Astrocyte (in vitro differentiated cells and primary cell): ENCODE measurements at regions not wholly inside any gene's neighbourhood (a gene's known extent, or its start where the extent isn't known, plus 50 kb on each side); places are given as distances from the start of the nearest gene placed in this dataset.

ENCODE experiments used
- EZH2 ChIP-seq: IDR thresholded peaks from 2 replicates; pipeline ENCODE4 v1.6.1; 2012; ENCODE audit warnings: mild to moderate bottlenecking, low read length, inconsistent platforms; ENCODE audit not compliant: insufficient read depth
- TF ChIP-seq, protein P1 (sequence below): IDR thresholded peaks from 2 replicates; pipeline ENCODE4 v1.5.1; 2011; ENCODE audit warnings: low read depth, mild to moderate bottlenecking, inconsistent platforms, low read length, moderate library complexity; ENCODE audit not compliant: insufficient read depth

DNA sequence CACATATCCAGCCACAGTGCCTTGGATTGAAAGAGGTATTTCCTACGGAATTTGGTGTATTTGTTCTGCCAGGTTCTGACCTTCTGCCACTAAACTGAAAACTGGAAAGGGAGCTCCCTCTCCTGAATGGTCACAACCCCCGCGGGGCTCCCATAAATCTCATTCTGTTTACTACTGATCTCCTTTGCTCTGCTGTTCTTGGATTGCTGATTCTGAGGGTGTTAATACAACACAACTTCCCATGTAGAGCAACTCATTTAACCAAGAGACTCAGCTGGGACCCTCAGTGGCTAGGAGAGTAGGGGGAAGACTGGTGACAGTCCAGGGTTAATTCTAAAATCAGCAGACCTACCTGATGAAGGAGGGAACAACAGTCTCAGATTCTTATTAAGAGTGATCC is 662.9 kb downstream of the INHBA start:
- TF ChIP-seq, protein P1, sequence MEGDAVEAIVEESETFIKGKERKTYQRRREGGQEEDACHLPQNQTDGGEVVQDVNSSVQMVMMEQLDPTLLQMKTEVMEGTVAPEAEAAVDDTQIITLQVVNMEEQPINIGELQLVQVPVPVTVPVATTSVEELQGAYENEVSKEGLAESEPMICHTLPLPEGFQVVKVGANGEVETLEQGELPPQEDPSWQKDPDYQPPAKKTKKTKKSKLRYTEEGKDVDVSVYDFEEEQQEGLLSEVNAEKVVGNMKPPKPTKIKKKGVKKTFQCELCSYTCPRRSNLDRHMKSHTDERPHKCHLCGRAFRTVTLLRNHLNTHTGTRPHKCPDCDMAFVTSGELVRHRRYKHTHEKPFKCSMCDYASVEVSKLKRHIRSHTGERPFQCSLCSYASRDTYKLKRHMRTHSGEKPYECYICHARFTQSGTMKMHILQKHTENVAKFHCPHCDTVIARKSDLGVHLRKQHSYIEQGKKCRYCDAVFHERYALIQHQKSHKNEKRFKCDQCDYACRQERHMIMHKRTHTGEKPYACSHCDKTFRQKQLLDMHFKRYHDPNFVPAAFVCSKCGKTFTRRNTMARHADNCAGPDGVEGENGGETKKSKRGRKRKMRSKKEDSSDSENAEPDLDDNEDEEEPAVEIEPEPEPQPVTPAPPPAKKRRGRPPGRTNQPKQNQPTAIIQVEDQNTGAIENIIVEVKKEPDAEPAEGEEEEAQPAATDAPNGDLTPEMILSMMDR, result no peak
- TF ChIP-seq EZH2, result no peak
